Loucy (cell line): ENCODE measurements at regions not wholly inside any gene's neighbourhood (a gene's known extent, or its start where the extent isn't known, plus 50 kb on each side); places are given as distances from the start of the nearest gene placed in this dataset.

Experiments used
- EZH2phosphoT487 ChIP-seq: fragments of 200-600 bp; IDR thresholded peaks from 2 replicates; pipeline ENCODE4 v1.6.1; 2018; ENCODE audit warnings: antibody characterized with exemption, mild to moderate bottlenecking, moderate library complexity, borderline replicate concordance
- TF ChIP-seq, protein P1 (sequence below): fragments of 200-600 bp; sonication (generic); conservative IDR thresholded peaks from 2 replicates; pipeline ENCODE4 v1.5.1; 2014; ENCODE audit warnings: mild to moderate bottlenecking, antibody characterized with exemption, low read length

DNA sequence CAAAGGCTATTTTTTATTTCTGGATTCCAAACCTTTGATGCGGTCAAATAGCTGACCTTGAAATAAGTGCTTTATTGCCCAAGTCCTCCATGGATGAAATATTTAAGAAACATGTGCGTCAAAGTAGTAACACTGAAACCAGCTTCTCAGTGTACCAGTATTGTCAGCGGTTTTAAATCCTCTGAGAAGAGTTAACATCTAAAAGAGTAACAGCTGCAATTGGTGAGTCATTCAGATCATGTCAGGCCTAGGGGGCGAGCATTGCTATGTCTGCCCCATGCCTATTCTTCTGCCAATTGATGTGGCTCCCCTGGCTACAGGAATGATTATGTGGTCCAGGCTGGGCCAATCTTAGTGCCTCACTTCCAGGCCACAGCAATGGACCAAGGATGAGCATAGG is 263.3 kb upstream of the SORL1-AS1 start:
- TF ChIP-seq, protein P1, sequence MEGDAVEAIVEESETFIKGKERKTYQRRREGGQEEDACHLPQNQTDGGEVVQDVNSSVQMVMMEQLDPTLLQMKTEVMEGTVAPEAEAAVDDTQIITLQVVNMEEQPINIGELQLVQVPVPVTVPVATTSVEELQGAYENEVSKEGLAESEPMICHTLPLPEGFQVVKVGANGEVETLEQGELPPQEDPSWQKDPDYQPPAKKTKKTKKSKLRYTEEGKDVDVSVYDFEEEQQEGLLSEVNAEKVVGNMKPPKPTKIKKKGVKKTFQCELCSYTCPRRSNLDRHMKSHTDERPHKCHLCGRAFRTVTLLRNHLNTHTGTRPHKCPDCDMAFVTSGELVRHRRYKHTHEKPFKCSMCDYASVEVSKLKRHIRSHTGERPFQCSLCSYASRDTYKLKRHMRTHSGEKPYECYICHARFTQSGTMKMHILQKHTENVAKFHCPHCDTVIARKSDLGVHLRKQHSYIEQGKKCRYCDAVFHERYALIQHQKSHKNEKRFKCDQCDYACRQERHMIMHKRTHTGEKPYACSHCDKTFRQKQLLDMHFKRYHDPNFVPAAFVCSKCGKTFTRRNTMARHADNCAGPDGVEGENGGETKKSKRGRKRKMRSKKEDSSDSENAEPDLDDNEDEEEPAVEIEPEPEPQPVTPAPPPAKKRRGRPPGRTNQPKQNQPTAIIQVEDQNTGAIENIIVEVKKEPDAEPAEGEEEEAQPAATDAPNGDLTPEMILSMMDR = no peak
- TF ChIP-seq EZH2phosphoT487 = no peak
